ENCODE measurements at regions not wholly inside any gene's neighbourhood (a gene's known extent, or its start where the extent isn't known, plus 50 kb on each side); places are given as distances from the start of the nearest gene placed in this dataset.

GRCh38 chr15:96645796-96646195 lies 315.3 kb downstream of the NR2F2 start:
- no peak for TF ChIP-seq POLR2AphosphoS5 (IDR thresholded peaks at IDR 0.05)
- TF ChIP-seq CTCF (IDR thresholded peaks at IDR 0.05), result no peak
- no peak for TF ChIP-seq POLR2A (IDR thresholded peaks at IDR 0.05)

All from prostate gland (tissue), 2 donors.